ENCODE measurements at regions not wholly inside any gene's neighbourhood (a gene's known extent, or its start where the extent isn't known, plus 50 kb on each side); places are given as distances from the start of the nearest gene placed in this dataset.

GRCh38 chr6:1202201-1202600, 109.7 kb upstream of the FOXQ1 start:
- no peak for DNase-seq
- 12% methylated on average over 7 of the region's 7 CpGs for WGBS (ENCODE audit: low lambda C conversion rate)
- Histone ChIP-seq H3K4me2 (no peak overlapping the region), H3K27me3 (ENCODE audit: insufficient read depth) (peaks cover 36% of the 10 kb centered on the region; the same call in 1 of the 2 replicates), H3K27ac (ENCODE audit: low read depth in 2 of 2, low read length in 1 of 2) (no peak overlapping the region), H3F3A (replicated peaks; ENCODE audit: insufficient read depth) (no peaks in the 10 kb centered on the region), H3K79me2 (ENCODE audit: insufficient read depth) (no peaks in the 10 kb centered on the region), H3K9me2 (no peaks in the 10 kb centered on the region), H3K9ac (no peak overlapping the region), H3K4me3 (ENCODE audit: low read depth in 2 of 2, low read length in 1 of 2) (no peak overlapping the region), H2AFZ (ENCODE audit: low read depth) (no peak overlapping the region), H3K4me1 (ENCODE audit: control insufficient read depth in 1 of 2, insufficient read depth in 2 of 2, low read depth in 1 of 2, low read length in 1 of 2) (no peaks in the 10 kb centered on the region), H3K9me3 (no peaks in the 10 kb centered on the region), H3K36me3 (replicated peaks in 1 of 2; ENCODE audit: control insufficient read depth in 1 of 2, insufficient read depth in 2 of 2, low read length in 1 of 2) (no peaks in the 10 kb centered on the region), H4K20me1 (ENCODE audit: insufficient read depth) (no peaks in the 10 kb centered on the region)
- TF ChIP-seq NFIC (IDR thresholded peaks at IDR 0.05; ENCODE audit: borderline replicate concordance) (no peak), USF1 (IDR thresholded peaks at IDR 0.05; ENCODE audit: borderline replicate concordance, low read depth) (no peak), FOSL2 (IDR thresholded peaks at IDR 0.05; ENCODE audit: borderline replicate concordance, low read depth) (no peak)
- CTCF ChIA-PET, result interaction anchor here (1.0 kb wide), 1 partner anchor 13 kb away, joined by 3 read pairs; no protein-coding TSS in a partner anchor
- POLR2A ChIA-PET, result no interaction called here

GRCh38 chr6:1201547-1202200, 110.2 kb upstream of the FOXQ1 start:
- Histone ChIP-seq H4K20me1 (ENCODE audit: insufficient read depth) (no peaks in the 10 kb centered on the region), H3K79me2 (ENCODE audit: insufficient read depth) (no peaks in the 10 kb centered on the region), H2AFZ (ENCODE audit: low read depth) (no peak overlapping the region), H3K27me3 (ENCODE audit: insufficient read depth) (peaks cover 33% of the 10 kb centered on the region; the same call in 1 of the 2 replicates), H3K4me3 (ENCODE audit: low read depth in 2 of 2, low read length in 1 of 2) (no peak overlapping the region), H3K9me2 (no peaks in the 10 kb centered on the region), H3F3A (replicated peaks; ENCODE audit: insufficient read depth) (no peaks in the 10 kb centered on the region), H3K4me2 (no peak overlapping the region), H3K27ac (ENCODE audit: low read depth in 2 of 2, low read length in 1 of 2) (no peak overlapping the region), H3K9ac (no peak overlapping the region), H3K4me1 (ENCODE audit: control insufficient read depth in 1 of 2, insufficient read depth in 2 of 2, low read depth in 1 of 2, low read length in 1 of 2) (no peaks in the 10 kb centered on the region), H3K36me3 (replicated peaks in 1 of 2; ENCODE audit: control insufficient read depth in 1 of 2, insufficient read depth in 2 of 2, low read length in 1 of 2) (no peaks in the 10 kb centered on the region), H3K9me3 (no peaks in the 10 kb centered on the region)
- DNase-seq, result no peak
- ChIA-PET CTCF (interaction anchor here (1.0 kb wide), 1 partner anchor 14 kb away, joined by 3 read pairs; no protein-coding TSS in a partner anchor), POLR2A (no interaction called here)
- 14% methylated on average over 9 of the region's 9 CpGs for WGBS (ENCODE audit: low lambda C conversion rate)
- no peak for TF ChIP-seq RFX5 (IDR thresholded peaks at IDR 0.05; ENCODE audit: low read length)
- no peak for TF ChIP-seq EZH2phosphoT487 (IDR thresholded peaks at IDR 0.05; ENCODE audit: borderline replicate concordance, low read depth)
- TF ChIP-seq, protein P1, sequence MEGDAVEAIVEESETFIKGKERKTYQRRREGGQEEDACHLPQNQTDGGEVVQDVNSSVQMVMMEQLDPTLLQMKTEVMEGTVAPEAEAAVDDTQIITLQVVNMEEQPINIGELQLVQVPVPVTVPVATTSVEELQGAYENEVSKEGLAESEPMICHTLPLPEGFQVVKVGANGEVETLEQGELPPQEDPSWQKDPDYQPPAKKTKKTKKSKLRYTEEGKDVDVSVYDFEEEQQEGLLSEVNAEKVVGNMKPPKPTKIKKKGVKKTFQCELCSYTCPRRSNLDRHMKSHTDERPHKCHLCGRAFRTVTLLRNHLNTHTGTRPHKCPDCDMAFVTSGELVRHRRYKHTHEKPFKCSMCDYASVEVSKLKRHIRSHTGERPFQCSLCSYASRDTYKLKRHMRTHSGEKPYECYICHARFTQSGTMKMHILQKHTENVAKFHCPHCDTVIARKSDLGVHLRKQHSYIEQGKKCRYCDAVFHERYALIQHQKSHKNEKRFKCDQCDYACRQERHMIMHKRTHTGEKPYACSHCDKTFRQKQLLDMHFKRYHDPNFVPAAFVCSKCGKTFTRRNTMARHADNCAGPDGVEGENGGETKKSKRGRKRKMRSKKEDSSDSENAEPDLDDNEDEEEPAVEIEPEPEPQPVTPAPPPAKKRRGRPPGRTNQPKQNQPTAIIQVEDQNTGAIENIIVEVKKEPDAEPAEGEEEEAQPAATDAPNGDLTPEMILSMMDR (IDR thresholded peaks at IDR 0.05), result no peak
- TF ChIP-seq FOXJ3 (CRISPR knock-in tag; IDR thresholded peaks at IDR 0.05), result no peak
- no peak for TF ChIP-seq TEAD4 (IDR thresholded peaks at IDR 0.05; ENCODE audit: borderline replicate concordance, insufficient read depth)
- TF ChIP-seq USF1 (IDR thresholded peaks at IDR 0.05; ENCODE audit: borderline replicate concordance, low read depth), result no peak
- no peak for TF ChIP-seq RXRA (IDR thresholded peaks at IDR 0.05; ENCODE audit: borderline replicate concordance, low read depth)
- TF ChIP-seq TAF1 (IDR thresholded peaks at IDR 0.05; ENCODE audit: borderline replicate concordance, low read depth, low read length), result no peak
- TF ChIP-seq NRF1 (IDR thresholded peaks at IDR 0.05; ENCODE audit: low read depth, low read length), result no peak
- TF ChIP-seq YY1 (IDR thresholded peaks at IDR 0.05; ENCODE audit: low read depth), result no peak
- no peak for TF ChIP-seq FOXM1 (IDR thresholded peaks at IDR 0.05; ENCODE audit: low read depth)
- TF ChIP-seq, protein P2, sequence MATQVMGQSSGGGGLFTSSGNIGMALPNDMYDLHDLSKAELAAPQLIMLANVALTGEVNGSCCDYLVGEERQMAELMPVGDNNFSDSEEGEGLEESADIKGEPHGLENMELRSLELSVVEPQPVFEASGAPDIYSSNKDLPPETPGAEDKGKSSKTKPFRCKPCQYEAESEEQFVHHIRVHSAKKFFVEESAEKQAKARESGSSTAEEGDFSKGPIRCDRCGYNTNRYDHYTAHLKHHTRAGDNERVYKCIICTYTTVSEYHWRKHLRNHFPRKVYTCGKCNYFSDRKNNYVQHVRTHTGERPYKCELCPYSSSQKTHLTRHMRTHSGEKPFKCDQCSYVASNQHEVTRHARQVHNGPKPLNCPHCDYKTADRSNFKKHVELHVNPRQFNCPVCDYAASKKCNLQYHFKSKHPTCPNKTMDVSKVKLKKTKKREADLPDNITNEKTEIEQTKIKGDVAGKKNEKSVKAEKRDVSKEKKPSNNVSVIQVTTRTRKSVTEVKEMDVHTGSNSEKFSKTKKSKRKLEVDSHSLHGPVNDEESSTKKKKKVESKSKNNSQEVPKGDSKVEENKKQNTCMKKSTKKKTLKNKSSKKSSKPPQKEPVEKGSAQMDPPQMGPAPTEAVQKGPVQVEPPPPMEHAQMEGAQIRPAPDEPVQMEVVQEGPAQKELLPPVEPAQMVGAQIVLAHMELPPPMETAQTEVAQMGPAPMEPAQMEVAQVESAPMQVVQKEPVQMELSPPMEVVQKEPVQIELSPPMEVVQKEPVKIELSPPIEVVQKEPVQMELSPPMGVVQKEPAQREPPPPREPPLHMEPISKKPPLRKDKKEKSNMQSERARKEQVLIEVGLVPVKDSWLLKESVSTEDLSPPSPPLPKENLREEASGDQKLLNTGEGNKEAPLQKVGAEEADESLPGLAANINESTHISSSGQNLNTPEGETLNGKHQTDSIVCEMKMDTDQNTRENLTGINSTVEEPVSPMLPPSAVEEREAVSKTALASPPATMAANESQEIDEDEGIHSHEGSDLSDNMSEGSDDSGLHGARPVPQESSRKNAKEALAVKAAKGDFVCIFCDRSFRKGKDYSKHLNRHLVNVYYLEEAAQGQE (IDR thresholded peaks at IDR 0.05; ENCODE audit: low read depth, low read length), result no peak
- TF ChIP-seq RAD21 (IDR thresholded peaks at IDR 0.05; ENCODE audit: low read length), result no peak
- TF ChIP-seq USF2 (IDR thresholded peaks at IDR 0.05; ENCODE audit: borderline replicate concordance, low read depth, low read length), result no peak
- TF ChIP-seq JUND (IDR thresholded peaks at IDR 0.05), result no peak
- TF ChIP-seq, protein P3, sequence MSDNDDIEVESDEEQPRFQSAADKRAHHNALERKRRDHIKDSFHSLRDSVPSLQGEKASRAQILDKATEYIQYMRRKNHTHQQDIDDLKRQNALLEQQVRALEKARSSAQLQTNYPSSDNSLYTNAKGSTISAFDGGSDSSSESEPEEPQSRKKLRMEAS (IDR thresholded peaks at IDR 0.05; ENCODE audit: low read depth), result no peak

All from SK-N-SH (cell line).